Activated naive CD4-positive, alpha-beta T cell treated with anti-CD3 and anti-CD28 coated beads for 36 hours (primary cell): ENCODE measurements at regions not wholly inside any gene's neighbourhood (a gene's known extent, or its start where the extent isn't known, plus 50 kb on each side); places are given as distances from the start of the nearest gene placed in this dataset.
"Not testable (repeated sequence)": the region's sequence is repeated elsewhere in the genome, so short reads cannot be mapped to it uniquely, and the experiment has no call there.

Experiments
- CTCF ChIA-PET: fragments of 350-600 bp; sonication (Branson Sonifier 250); formaldehyde crosslinking; loops from one replicate; lab custom pipeline; 2021; ENCODE audit warnings: antibody characterized with exemption; lab: Charles Lee
- DNase-seq: peaks from one replicate; pipeline ENCODE4 v3.0.0-alpha.2; 2020
- H3K27ac Mint-ChIP-seq: one replicate; pipeline ENCODE4 v1.8.0; 2021; ENCODE audit warnings: mild to moderate bottlenecking, mixed read lengths
- H3K27me3 Mint-ChIP-seq: one replicate; pipeline ENCODE4 v1.8.0; 2021; ENCODE audit warnings: low read depth, mixed read lengths
- H3K36me3 Mint-ChIP-seq: one replicate; pipeline ENCODE4 v1.8.0; 2021; ENCODE audit warnings: low read depth, mixed read lengths
- H3K4me1 Mint-ChIP-seq: one replicate; pipeline ENCODE4 v1.8.0; 2021; ENCODE audit warnings: low read depth, mixed read lengths
- H3K4me3 Mint-ChIP-seq: one replicate; pipeline ENCODE4 v1.8.0; 2021; ENCODE audit warnings: mild to moderate bottlenecking, moderate library complexity, mixed read lengths
- H3K9me3 Mint-ChIP-seq: one replicate; pipeline ENCODE4 v1.8.0; 2021; ENCODE audit warnings: mixed read lengths
- intact Hi-C: fragments of 100-400 bp; cut with micrococcal nuclease; formaldehyde crosslinking; loops from one replicate; pipeline ENCODE4 v1.15.1; 2023

DNA sequence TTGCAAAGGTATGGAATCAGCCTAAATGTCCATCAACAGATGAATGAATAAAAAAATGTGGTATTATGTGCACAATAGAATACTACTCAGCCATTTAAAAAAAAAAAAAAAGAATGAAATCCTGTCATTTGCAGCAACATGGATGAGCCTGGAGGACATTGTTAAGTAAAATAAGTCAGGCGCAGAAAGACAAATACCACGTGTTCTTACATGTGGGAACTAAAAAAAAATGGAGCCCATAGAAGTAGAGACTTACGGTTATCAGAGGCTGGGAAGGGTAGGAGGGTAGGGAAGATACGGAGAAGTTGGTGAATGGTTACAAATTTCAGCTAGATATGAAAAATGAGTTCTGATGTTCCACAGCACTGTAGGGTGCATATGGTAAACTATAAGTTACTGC is 97.2 kb upstream of the SIRPG start:
- Mint-ChIP-seq H3K4me1 (no peaks in the 10 kb centered on the region), H3K27me3 (no peaks in the 10 kb centered on the region), H3K36me3 (no peaks in the 10 kb centered on the region), H3K9me3 (peaks cover 6% of the 10 kb centered on the region), H3K27ac (no peak overlapping the region), H3K4me3 (no peak overlapping the region)
- no peak for DNase-seq
- intact Hi-C loops = no loop called here
- CTCF ChIA-PET = interaction anchor here (0.6 to 1.2 kb wide), 3 partner anchors 20 to 48 kb away, joined by 3 to 4 read pairs (median 3); no protein-coding TSS in a partner anchor

DNA sequence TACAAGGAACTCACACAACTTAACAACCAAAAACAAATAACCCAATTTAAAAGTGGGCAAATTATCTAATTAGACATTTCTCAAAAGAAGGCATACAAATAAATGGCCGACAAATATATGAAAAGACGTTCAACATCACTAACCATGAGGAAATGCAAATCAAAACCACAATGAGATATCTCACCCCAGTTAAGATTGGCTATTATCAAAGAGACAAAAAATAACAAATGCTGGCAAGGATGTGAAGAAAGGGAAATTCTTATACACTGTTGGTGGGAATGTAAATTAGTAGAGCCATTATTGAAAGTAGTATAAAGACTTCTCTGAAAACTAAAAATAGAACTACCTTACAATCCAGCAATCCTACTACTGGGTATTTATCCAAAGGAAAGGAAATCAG is 96.7 kb upstream of the SIRPG start:
- no peak overlapping the region for H3K27ac Mint-ChIP-seq
- CTCF ChIA-PET = interaction anchor here (1.0 to 1.6 kb wide), 3 partner anchors 10 to 49 kb away, joined by 3 to 7 read pairs (median 3); no protein-coding TSS in a partner anchor
- no peak for DNase-seq
- no peaks in the 10 kb centered on the region for H3K36me3 Mint-ChIP-seq
- H3K4me1 Mint-ChIP-seq = no peaks in the 10 kb centered on the region
- intact Hi-C loops = no loop called here
- no peaks in the 10 kb centered on the region for H3K27me3 Mint-ChIP-seq
- peaks cover 6% of the 10 kb centered on the region for H3K9me3 Mint-ChIP-seq
- no peak overlapping the region for H3K4me3 Mint-ChIP-seq

DNA sequence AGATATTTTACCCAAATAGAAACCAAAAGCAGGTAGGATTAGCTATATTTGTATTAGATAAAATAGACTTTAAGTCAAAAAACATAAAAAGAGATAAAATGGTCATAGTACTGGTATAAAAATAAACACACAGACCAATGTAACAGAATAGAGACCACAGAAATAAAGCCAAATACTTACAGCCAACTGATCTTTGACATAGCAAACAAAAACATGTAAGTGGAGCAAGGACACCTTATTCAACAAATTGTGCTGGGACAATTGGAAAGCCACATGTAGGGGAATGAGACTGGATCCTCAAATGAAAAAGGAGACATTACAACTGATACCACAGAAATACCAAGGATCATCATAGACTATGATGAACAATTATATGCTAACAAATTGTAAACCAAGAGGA is 94.5 kb upstream of the SIRPG start:
- intact Hi-C loops = no loop called here
- Mint-ChIP-seq H3K4me1 (no peaks in the 10 kb centered on the region), H3K27me3 (no peaks in the 10 kb centered on the region), H3K9me3 (peaks cover 6% of the 10 kb centered on the region), H3K36me3 (no peaks in the 10 kb centered on the region), H3K4me3 (no peak overlapping the region), H3K27ac (no peak overlapping the region)
- no peak for DNase-seq
- CTCF ChIA-PET = no interaction called here

DNA sequence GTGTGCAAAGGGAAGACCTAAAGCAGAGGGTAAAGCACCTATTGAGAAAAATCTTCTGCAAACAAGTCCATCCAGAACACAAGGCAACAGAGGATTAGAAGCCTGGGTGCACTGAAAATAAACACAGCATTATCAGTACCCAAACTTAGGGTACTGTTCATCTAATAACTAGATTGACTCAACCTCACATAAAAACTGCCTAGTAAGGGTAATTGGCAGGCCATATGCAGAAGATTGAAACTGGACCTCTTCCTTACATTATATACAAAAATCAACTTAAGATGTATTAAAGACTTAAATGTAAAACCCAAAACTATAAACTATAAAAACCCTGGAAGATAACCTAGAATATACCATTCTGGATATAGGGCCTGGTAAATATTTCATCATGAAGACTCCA is 91.2 kb upstream of the SIRPG start:
- intact Hi-C loops = no loop called here
- H3K36me3 Mint-ChIP-seq = no peaks in the 10 kb centered on the region
- H3K27ac Mint-ChIP-seq = no peak overlapping the region
- no peaks in the 10 kb centered on the region for H3K4me1 Mint-ChIP-seq
- CTCF ChIA-PET = interaction anchor here (1.0 kb wide), 1 partner anchor 245 kb away, joined by 3 read pairs; no protein-coding TSS in a partner anchor
- H3K9me3 Mint-ChIP-seq = peaks cover 6% of the 10 kb centered on the region
- no peak for DNase-seq
- peaks cover 3% of the 10 kb centered on the region for H3K27me3 Mint-ChIP-seq
- H3K4me3 Mint-ChIP-seq = no peak overlapping the region

DNA sequence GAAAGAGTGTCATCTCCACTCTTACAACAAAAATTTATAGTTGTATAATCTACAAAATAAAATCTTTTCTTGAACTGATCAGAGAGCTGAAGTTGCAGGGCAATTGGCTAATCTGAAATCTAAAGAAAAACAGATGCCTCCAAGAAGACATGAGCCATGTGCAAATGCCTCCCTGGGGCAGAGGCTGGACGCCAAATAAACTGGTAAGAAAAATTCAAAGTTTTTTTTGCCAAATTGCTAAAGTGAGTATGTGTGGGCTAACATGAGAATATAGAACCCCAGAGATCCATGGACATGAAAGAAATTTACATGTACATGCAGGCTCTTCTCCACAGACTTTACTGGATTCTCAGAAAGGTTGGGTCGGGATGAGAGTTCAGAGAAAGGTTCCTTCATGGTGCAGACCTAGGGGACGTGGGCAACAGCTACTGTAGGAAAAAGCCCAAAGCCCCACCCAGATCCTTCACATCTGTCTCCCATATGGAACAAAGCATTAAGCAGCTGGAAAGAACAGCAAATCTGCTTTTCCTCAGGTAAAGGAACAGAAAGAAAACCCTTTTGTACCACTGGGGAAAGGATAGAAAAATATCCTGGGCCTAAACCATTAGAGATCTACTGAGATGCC is 90.5 kb upstream of the SIRPG start:
- H3K9me3 Mint-ChIP-seq = peaks cover 6% of the 10 kb centered on the region
- intact Hi-C loops = no loop called here
- DNase-seq = no peak
- peaks cover 3% of the 10 kb centered on the region for H3K27me3 Mint-ChIP-seq
- H3K36me3 Mint-ChIP-seq = no peaks in the 10 kb centered on the region
- H3K4me1 Mint-ChIP-seq = no peaks in the 10 kb centered on the region
- CTCF ChIA-PET = interaction anchor here (1.0 kb wide), 1 partner anchor 244 kb away, joined by 3 read pairs; no protein-coding TSS in a partner anchor
- H3K4me3 Mint-ChIP-seq = no peak overlapping the region
- H3K27ac Mint-ChIP-seq = no peak overlapping the region

DNA sequence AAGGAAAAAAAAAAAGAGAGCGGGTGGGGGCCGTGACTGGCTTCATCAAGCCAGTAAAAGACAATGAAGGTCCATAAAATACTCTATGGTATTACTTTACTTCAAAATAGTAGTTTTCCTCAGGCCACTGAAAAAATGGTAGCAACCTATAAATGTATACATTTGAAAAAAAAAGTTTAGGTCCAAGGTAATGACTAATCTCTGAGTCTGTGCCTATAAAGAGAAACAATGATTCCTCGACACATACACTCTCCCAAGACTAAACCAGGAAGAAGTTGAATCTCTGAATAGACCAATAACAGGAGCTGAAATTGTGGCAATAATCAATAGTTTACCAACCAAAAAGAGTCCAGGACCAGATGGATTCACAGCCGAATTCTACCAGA is 84.5 kb upstream of the SIRPG start:
- CTCF ChIA-PET, H3K4me1 Mint-ChIP-seq, H3K9me3 Mint-ChIP-seq, intact Hi-C loops, H3K4me3 Mint-ChIP-seq, H3K27ac Mint-ChIP-seq, H3K36me3 Mint-ChIP-seq, DNase-seq, H3K27me3 Mint-ChIP-seq: not testable (repeated sequence)

DNA sequence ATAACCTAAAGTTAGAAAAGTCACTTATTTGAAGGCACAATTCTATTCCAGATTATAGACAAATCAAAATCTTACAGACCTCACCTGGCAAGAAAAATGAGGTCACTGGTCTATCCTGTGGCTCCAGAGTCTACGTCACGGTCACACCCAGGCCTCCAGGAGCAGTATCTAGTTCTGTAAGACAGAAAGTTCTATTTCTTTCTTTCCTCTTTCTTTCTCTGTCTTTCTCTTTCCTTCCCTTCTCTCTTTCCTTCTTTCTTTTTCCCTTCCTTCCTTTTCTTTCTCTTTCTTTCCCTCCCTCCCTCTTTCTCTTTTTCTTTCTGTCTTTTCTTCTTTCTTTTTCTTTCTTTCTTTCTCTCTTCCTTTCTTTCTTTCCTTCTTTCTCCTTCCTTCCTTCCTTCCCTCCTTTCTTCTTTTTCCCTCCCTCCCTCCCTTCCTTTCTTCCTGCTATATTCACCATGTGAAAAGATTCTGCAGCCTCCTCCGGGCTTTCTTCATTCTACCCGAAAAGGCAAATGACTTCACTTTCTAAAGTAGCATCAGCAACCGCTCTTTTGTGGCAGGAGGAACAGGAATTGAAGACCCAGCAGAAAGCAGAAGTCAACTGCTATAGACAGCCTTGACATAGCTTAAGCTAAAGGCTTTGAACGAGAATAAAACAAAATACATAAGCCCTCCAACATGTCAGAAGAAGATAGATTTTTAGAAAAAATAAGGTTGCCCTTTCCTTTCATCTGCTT is 83.9 kb upstream of the SIRPG start:
- H3K4me3 Mint-ChIP-seq = no peak overlapping the region
- peaks cover 8% of the 10 kb centered on the region for H3K27me3 Mint-ChIP-seq
- intact Hi-C loops = no loop called here
- no peaks in the 10 kb centered on the region for H3K36me3 Mint-ChIP-seq
- no peak overlapping the region for H3K27ac Mint-ChIP-seq
- CTCF ChIA-PET = interaction anchor here (1.4 to 1.7 kb wide), 2 partner anchors 12 to 23 kb away, joined by 3 to 6 read pairs; no protein-coding TSS in a partner anchor
- peaks cover 3% of the 10 kb centered on the region for H3K4me1 Mint-ChIP-seq
- no peaks in the 10 kb centered on the region for H3K9me3 Mint-ChIP-seq
- DNase-seq = no peak

DNA sequence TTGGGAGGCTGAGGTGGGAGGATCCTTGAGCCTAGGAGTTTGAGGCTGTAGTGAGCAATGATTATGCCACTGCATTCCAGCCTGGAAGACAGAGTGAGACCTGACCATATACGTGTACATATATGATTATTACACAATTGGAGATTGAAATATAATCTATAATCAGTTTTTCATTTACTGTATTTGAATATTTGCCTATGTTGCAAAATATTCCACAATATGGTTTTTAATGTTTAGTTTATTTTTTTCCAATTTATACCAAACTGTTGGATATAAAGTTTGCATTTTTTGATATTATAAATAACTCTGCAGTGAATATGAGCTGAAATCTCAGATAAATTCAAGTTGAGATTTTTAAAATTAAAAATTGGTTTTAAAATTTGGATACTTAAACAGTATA is 79.6 kb upstream of the SIRPG start:
- Mint-ChIP-seq H3K9me3 (no peaks in the 10 kb centered on the region), H3K27ac (no peak overlapping the region), H3K27me3 (peaks cover 4% of the 10 kb centered on the region), H3K4me1 (peaks cover 27% of the 10 kb centered on the region), H3K4me3 (no peak overlapping the region), H3K36me3 (no peaks in the 10 kb centered on the region)
- no peak for DNase-seq
- intact Hi-C loops = no loop called here
- CTCF ChIA-PET = interaction anchor here (1.0 to 1.4 kb wide), 3 partner anchors 181 to 233 kb away, joined by 3 to 5 read pairs (median 3); no protein-coding TSS in a partner anchor

DNA sequence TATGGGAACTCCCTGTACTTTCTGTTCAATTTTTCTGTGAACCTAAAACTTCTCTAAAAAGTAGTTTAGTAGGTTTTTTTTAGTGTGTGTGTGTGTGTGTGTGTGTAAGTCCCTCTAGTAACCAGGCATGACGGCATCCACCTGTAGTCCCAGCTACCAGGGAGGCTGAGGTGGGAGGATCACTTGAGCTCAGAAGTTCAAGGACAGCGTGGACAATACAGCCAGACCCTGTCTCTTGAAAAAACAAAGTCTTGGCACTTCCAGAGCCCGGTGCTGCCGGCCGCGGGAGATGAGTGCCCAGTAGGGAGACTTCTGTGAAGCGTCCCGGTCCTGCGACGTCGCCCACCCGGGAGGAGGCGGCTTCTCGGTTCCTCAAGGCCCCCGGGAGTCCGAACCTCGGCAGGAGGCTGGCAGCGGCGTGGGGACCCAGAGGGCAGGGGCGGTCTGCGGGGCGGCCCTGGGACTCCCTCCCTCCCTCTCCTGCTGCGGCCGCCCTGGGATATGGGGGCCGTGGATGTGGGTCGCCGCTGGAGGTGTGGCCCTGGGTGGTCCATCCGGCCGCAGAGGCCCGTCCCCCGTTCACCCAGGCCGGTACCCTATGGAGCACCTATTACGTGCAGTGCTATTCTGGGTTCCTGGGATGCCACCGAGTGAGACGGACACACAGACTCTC is 78.0 kb upstream of the SIRPG start:
- Mint-ChIP-seq H3K4me3 (no peak overlapping the region), H3K27ac (no peak overlapping the region), H3K9me3 (no peaks in the 10 kb centered on the region), H3K4me1 (peaks cover 37% of the 10 kb centered on the region), H3K36me3 (no peaks in the 10 kb centered on the region), H3K27me3 (no peaks in the 10 kb centered on the region)
- intact Hi-C loops = loop anchor here (2.0 kb wide), 2 partner anchors 155 to 179 kb away; partner anchors contain the start of gene SIRPD
- no peak for DNase-seq
- CTCF ChIA-PET = interaction anchor here (0.5 to 3.1 kb wide), 16 partner anchors 16 to 231 kb away, joined by 3 to 32 read pairs (median 6); partner anchors contain the start of gene SIRPD

DNA sequence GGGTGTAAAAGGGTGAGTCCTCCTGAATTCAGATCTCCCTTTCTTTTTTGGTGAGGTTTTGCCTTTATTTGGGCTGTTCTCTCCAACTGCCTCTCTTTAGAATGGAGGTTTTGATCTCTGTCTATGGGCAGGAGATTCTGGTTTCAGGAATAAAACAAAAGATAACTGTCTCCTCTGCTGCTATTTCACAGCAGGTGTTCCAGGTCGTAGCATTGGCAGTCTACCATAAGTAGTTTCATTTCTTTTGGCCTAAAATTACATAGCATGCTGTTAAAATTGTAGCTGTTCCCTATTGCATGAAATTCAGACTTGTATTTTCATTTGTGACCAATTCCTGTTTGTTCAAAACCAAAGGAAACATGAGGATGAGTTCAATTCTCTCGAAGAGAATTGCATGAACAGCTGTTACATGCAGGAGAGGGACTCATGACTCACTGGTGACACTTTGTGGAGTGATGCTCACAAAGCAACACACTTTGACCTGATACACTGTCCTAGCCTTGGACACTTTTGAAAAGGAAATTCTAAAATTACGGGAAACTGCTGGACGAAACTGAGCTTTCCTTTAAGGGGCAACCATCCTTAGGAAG is 76.8 kb upstream of the SIRPG start:
- Mint-ChIP-seq H3K27me3 (no peaks in the 10 kb centered on the region), H3K9me3 (no peaks in the 10 kb centered on the region), H3K4me3 (no peak overlapping the region), H3K4me1 (peaks cover 37% of the 10 kb centered on the region), H3K36me3 (no peaks in the 10 kb centered on the region), H3K27ac (peak overlapping the region; percentile 5)
- DNase-seq = peak; percentile 65
- CTCF ChIA-PET = interaction anchor here (0.6 to 3.1 kb wide), 43 partner anchors 11 to 267 kb away, joined by 3 to 32 read pairs (median 4); partner anchors contain the start of gene SIRPD
- intact Hi-C loops = loop anchor here (1.0 to 5.0 kb wide), 7 partner anchors 45 to 225 kb away; partner anchors contain the start of gene SIRPD

DNA sequence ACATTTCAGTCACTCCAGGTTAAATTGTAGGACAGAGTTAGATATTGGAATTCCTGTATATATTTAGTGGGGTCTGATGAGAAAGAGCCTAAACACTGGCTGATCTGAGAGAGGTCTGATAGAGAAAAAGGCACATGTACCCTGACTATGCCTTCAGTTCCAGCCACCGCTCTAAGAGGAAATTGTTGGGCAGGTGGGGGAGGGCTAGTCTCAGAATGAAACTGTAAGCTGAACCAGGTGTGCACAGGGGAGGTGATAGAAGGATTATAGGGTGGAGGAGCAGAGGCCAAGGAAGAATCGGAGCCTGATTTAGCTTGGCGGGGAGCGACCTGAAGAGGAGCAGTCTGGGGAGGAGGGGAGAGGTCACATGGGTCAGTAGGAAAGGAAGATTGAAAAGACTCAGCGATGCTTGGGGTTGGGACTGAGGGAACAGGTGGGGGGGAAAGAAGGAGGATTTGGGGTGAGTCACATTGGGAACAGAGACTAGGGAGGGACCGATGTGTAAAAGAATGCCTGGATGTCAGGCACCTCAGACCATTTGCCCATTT is 74.3 kb upstream of the SIRPG start:
- peak overlapping the region; percentile 66 for H3K4me3 Mint-ChIP-seq
- intact Hi-C loops = loop anchor here (2.0 to 5.0 kb wide), 3 partner anchors 23 to 71 kb away; no protein-coding TSS in a partner anchor
- H3K27ac Mint-ChIP-seq = peak overlapping the region; percentile 91
- peak; percentile 82 for DNase-seq
- not testable (repeated sequence) for H3K27me3 Mint-ChIP-seq, H3K9me3 Mint-ChIP-seq, H3K36me3 Mint-ChIP-seq
- H3K4me1 Mint-ChIP-seq = peaks cover 37% of the 10 kb centered on the region
- CTCF ChIA-PET = interaction anchor here (1.0 to 1.8 kb wide), 4 partner anchors 14 to 228 kb away, joined by 3 to 6 read pairs (median 4); no protein-coding TSS in a partner anchor
